Activated CD4-positive, alpha-beta memory T cell treated with anti-CD3 and anti-CD28 coated beads for 36 hours (primary cell): ENCODE measurements at regions not wholly inside any gene's neighbourhood (a gene's known extent, or its start where the extent isn't known, plus 50 kb on each side); places are given as distances from the start of the nearest gene placed in this dataset.
"Not testable (repeated sequence)": the region's sequence is repeated elsewhere in the genome, so short reads cannot be mapped to it uniquely, and the experiment has no call there.

ENCODE experiments used
- CTCF ChIA-PET: fragments of 350-600 bp; sonication (Branson Sonifier 250); formaldehyde crosslinking; loops from one replicate; lab custom pipeline; 2021; ENCODE audit warnings: antibody characterized with exemption, inconsistent platforms; lab: Charles Lee
- POLR2A ChIA-PET: fragments of 350-600 bp; sonication (Branson Sonifier 250); formaldehyde crosslinking; loops from one replicate; lab custom pipeline; 2021; ENCODE audit warnings: antibody characterized with exemption; lab: Charles Lee
- DNase-seq: peaks from one replicate; pipeline ENCODE4 v3.0.0-alpha.2; 2020
- H3K27ac Mint-ChIP-seq: one replicate; pipeline ENCODE4 v1.8.0; 2021; ENCODE audit warnings: mixed read lengths
- H3K27me3 Mint-ChIP-seq: one replicate; pipeline ENCODE4 v1.8.0; 2021; ENCODE audit warnings: mixed read lengths
- H3K36me3 Mint-ChIP-seq: one replicate; pipeline ENCODE4 v1.8.0; 2021; ENCODE audit warnings: mixed read lengths
- H3K4me1 Mint-ChIP-seq: one replicate; pipeline ENCODE4 v1.8.0; 2021; ENCODE audit warnings: low read depth, mixed read lengths
- H3K4me3 Mint-ChIP-seq: one replicate; pipeline ENCODE4 v1.8.0; 2021; ENCODE audit warnings: mild to moderate bottlenecking, mixed read lengths
- H3K9me3 Mint-ChIP-seq: one replicate; pipeline ENCODE4 v1.8.0; 2021; ENCODE audit warnings: mixed read lengths
- intact Hi-C: fragments of 100-400 bp; cut with micrococcal nuclease; formaldehyde crosslinking; loops from one replicate; pipeline ENCODE4 v1.15.1; 2023

DNA sequence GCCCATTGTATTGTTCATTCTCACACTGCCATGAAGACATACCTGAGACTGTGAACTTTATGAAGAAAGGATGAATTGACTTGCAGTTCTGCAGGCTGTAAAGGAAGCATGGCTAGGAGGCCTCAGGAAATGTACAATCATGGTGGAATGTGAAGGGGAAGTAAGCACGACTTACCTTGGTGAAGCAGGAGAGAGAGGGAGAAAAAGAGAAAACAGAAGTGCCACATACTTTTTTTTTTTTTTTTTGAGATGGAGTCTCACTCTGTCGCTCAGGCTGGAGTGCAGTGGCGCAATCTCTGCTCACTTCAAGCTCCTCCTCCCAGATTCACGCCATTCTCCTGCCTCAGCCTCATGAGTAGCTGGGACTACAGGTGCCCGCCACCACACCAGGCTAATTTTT, 871.9 kb upstream of the B3GALT2 start:
- H3K4me3 Mint-ChIP-seq, POLR2A ChIA-PET, H3K9me3 Mint-ChIP-seq, CTCF ChIA-PET, DNase-seq, H3K27ac Mint-ChIP-seq, H3K27me3 Mint-ChIP-seq: not testable (repeated sequence)
- intact Hi-C loops: loop anchor here (5.0 kb wide), 1 partner anchor 646 kb away; no protein-coding TSS in a partner anchor
- peaks cover 62% of the 10 kb centered on the region for H3K4me1 Mint-ChIP-seq
- H3K36me3 Mint-ChIP-seq: peaks cover 11% of the 10 kb centered on the region

DNA sequence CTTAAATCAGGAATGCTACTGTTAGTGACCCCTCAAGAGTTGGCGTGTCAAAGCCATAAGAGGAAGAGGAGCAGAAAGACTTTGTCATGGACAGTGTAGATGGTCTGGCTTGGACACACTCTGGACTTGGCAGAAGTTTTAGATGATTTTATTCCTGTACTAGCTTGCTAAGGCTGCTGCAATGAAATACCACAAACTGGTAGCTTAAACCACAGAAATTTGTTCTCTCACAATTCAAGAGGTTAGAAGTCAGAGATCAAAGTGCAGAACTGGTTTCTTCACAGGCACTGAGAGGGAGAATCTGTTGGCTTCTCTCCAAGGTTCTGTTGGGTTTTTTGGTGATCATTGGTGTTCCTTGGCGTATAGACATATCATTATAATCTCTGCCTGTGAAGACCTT, 869.8 kb upstream of the B3GALT2 start:
- no peak for DNase-seq
- no peak overlapping the region for H3K27ac Mint-ChIP-seq
- no peak overlapping the region for H3K4me3 Mint-ChIP-seq
- peaks cover 10% of the 10 kb centered on the region for H3K36me3 Mint-ChIP-seq
- H3K9me3 Mint-ChIP-seq: peaks cover 3% of the 10 kb centered on the region
- no peaks in the 10 kb centered on the region for H3K27me3 Mint-ChIP-seq
- intact Hi-C loops: loop anchor here (5.0 kb wide), 1 partner anchor 644 kb away; no protein-coding TSS in a partner anchor
- peaks cover 74% of the 10 kb centered on the region for H3K4me1 Mint-ChIP-seq
- POLR2A ChIA-PET: no interaction called here
- CTCF ChIA-PET: no interaction called here

DNA sequence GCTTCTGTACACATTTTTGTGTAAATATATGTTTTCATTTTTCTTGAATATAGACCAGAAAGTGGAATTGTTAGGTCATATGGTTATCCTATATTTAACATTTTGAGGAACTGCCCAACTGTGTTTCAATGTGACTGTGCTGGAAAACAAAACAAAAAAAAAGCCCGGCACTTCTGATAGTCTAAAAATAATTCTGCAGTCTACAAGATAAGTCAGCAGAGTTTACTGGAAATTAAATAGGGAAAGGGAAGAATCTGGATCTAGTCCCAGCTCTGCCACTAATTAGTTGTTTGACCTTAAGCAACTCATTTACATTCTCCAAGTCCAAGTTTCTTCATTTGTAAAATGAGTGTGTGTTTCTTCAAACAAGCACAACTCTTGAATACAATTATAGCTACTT, 869.1 kb upstream of the B3GALT2 start:
- H3K36me3 Mint-ChIP-seq: peaks cover 8% of the 10 kb centered on the region
- H3K27me3 Mint-ChIP-seq: no peaks in the 10 kb centered on the region
- H3K9me3 Mint-ChIP-seq: peaks cover 3% of the 10 kb centered on the region
- intact Hi-C loops: loop anchor here (5.0 kb wide), 1 partner anchor 643 kb away; no protein-coding TSS in a partner anchor
- CTCF ChIA-PET: no interaction called here
- H3K4me3 Mint-ChIP-seq: no peak overlapping the region
- DNase-seq: no peak
- POLR2A ChIA-PET: no interaction called here
- peaks cover 68% of the 10 kb centered on the region for H3K4me1 Mint-ChIP-seq
- no peak overlapping the region for H3K27ac Mint-ChIP-seq

DNA sequence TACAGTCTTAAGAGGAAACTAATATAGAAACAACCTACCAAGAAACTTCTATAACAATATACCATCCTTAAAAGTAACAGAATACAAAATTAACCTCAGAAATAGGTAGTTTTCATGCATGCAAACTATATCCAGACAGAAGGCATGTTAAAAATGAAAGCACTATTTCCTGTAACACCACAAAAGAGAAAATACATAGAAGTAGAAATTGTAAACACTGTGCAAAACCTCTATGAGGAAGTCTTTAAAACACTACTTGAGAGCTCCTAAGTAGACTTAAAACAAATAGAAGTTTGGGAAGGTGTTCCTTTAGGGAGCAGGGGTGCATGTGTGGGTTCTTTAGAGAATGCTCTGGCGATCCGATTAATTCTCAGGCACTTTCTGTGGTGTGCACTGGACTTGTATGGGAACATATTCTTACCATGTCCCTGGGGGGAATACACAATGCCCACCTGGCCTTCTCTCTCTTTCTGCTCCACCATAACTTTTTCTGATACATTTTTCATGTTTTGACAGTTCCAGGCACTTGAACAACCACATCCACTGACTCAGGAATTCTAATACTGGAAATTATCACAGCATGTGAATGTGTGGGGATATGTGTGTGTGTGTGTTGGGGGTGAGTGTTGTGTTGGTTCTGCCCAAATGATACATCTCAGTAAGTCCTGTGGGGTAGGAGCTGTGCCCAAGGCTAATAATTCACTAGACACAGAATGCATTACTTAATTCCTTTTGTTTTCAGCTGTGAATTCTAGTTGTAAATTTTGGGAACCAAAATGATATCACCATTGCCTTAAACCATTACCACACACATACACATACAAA, 866.3 kb upstream of the B3GALT2 start:
- no peaks in the 10 kb centered on the region for H3K9me3 Mint-ChIP-seq
- H3K27ac Mint-ChIP-seq: peak overlapping the region; percentile 65
- H3K4me3 Mint-ChIP-seq: peak overlapping the region; percentile 27
- no peak for DNase-seq
- no peaks in the 10 kb centered on the region for H3K27me3 Mint-ChIP-seq
- no peaks in the 10 kb centered on the region for H3K36me3 Mint-ChIP-seq
- intact Hi-C loops: loop anchor here (5.0 kb wide), 1 partner anchor 245 kb away; no protein-coding TSS in a partner anchor
- peaks cover 52% of the 10 kb centered on the region for H3K4me1 Mint-ChIP-seq
- POLR2A ChIA-PET: interaction anchor here (0.7 to 0.8 kb wide), 2 partner anchors 37 to 125 kb away, joined by 3 to 6 read pairs; no protein-coding TSS in a partner anchor
- CTCF ChIA-PET: no interaction called here

DNA sequence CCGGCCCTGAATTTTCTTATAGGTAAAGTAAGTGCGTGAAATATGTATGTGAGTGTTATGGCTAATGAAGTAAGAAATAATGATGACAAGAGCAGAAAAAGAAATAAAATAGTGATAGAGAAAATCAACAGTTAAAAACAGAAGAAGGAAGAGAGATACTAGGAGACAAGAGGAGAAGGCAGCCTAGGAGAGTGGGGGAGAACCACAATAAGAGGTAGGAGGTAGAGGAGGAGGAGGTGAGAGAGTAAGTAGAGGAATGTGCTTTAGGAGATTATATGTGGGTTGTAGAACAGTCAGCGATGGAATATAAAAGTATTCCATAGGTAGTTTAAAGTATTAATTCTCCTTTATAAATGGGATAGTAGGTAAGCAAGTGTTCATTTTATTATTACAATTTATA, 861.5 kb upstream of the B3GALT2 start:
- Mint-ChIP-seq H3K27me3 (no peaks in the 10 kb centered on the region), H3K4me3 (no peak overlapping the region), H3K9me3 (no peaks in the 10 kb centered on the region), H3K36me3 (no peaks in the 10 kb centered on the region), H3K4me1 (peaks cover 22% of the 10 kb centered on the region), H3K27ac (no peak overlapping the region)
- ChIA-PET CTCF (no interaction called here), POLR2A (no interaction called here)
- no peak for DNase-seq
- intact Hi-C loops: no loop called here

DNA sequence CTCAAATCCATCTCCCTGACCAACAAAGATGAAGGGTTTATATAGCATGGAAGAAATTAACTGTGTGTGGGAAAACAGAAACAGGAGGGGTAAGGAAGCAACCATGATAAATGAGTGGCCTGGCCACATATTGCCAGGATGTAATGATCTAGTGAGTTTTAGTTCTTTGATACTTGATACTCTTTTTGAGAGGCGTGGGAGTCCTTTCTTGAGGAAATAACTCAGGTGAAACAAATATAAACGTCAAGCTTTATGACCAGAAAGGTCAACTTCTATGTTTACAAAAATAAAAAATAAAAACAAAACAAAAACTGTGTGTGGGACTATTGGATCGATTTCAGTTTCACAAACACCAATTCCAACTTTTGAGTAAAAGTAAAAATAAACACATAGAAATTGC, 860.8 kb upstream of the B3GALT2 start:
- no peaks in the 10 kb centered on the region for H3K36me3 Mint-ChIP-seq
- ChIA-PET POLR2A (no interaction called here), CTCF (no interaction called here)
- DNase-seq: no peak
- H3K9me3 Mint-ChIP-seq: no peaks in the 10 kb centered on the region
- intact Hi-C loops: no loop called here
- no peaks in the 10 kb centered on the region for H3K27me3 Mint-ChIP-seq
- no peak overlapping the region for H3K27ac Mint-ChIP-seq
- H3K4me3 Mint-ChIP-seq: no peak overlapping the region
- H3K4me1 Mint-ChIP-seq: peaks cover 15% of the 10 kb centered on the region

DNA sequence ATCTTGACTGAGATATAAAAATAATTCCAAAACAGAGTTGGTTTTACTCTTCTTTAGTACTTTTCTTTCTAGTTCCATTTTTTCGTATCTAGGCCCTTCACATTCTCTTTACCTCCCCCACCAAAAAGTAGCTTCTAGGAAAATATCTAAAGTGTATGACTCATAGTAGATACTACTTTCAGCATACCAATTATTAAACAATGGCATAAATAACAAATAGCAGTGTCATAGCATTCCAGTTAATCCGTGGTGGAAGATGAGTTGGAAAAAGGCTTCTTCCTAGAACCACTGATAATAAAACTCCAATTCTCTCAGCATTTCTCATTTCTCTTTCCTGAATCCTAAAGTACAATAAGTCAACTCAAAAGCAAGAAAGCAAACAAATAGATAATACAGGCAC, 859.0 kb upstream of the B3GALT2 start:
- Mint-ChIP-seq H3K4me3 (no peak overlapping the region), H3K36me3 (no peaks in the 10 kb centered on the region), H3K9me3 (no peaks in the 10 kb centered on the region), H3K4me1 (peaks cover 11% of the 10 kb centered on the region), H3K27me3 (no peaks in the 10 kb centered on the region), H3K27ac (no peak overlapping the region)
- ChIA-PET CTCF (no interaction called here), POLR2A (no interaction called here)
- intact Hi-C loops: no loop called here
- DNase-seq: no peak

DNA sequence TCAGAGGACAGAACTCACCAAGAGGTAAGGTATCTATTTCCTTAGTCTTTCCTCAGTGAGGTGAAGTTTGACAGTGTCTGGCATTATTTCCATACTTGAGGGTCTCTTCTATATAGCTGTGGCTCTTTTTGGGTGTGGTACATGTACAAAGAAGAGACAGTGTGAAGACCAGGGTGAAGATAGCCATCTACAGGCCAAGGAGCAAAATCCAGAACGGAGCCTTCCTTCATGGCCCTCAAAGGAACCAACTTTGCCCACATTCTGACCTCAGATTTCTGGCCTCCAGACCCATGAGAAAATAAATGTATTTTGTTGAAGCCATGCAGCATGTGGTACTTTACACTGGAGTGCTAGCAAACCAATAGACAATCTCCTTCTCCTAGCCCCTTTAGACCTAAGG, 858.5 kb upstream of the B3GALT2 start:
- intact Hi-C loops: no loop called here
- peaks cover 12% of the 10 kb centered on the region for H3K4me1 Mint-ChIP-seq
- H3K27ac Mint-ChIP-seq: no peak overlapping the region
- H3K9me3 Mint-ChIP-seq: no peaks in the 10 kb centered on the region
- H3K36me3 Mint-ChIP-seq: no peaks in the 10 kb centered on the region
- H3K4me3 Mint-ChIP-seq: no peak overlapping the region
- ChIA-PET POLR2A (no interaction called here), CTCF (no interaction called here)
- no peaks in the 10 kb centered on the region for H3K27me3 Mint-ChIP-seq
- no peak for DNase-seq

DNA sequence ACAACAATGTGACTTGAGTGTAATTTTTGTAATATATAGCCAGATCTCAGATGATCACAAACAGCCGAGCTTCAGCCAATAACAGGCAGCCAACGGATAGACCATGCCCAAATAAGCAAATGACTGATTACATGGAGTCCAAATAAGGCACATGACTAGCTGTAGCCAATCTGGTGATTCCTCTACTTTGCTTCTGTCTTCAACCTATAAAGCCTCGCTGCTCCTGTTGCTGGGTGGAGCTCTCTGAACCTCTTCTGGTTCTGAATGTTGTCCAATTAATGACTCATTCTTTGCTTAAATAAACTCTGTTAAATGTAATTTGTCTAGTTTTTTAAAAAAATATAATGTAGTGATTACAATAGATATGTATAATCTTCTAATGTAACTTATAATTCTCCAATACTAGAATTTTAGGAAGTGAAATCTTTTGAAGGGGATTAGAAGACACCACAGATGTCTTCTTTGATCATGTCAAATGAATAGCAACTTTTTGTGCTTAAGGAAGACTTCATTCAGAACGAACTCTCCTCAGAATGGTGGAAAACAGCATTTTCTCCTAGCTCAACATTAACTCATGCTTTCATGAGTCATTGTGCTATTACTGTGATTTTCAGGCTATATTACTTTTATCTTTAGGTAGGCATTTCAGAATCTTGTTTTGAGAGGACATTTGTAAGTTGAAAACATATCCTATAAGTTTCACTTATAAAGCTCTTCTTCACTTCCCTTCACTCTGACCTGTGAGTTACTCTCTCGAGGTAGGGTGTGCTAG, 857.8 kb upstream of the B3GALT2 start:
- Mint-ChIP-seq H3K4me1 (peaks cover 18% of the 10 kb centered on the region), H3K27me3 (no peaks in the 10 kb centered on the region), H3K9me3 (no peaks in the 10 kb centered on the region), H3K4me3 (no peak overlapping the region), H3K36me3 (no peaks in the 10 kb centered on the region), H3K27ac (no peak overlapping the region)
- no peak for DNase-seq
- POLR2A ChIA-PET: no interaction called here
- intact Hi-C loops: no loop called here
- CTCF ChIA-PET: no interaction called here

DNA sequence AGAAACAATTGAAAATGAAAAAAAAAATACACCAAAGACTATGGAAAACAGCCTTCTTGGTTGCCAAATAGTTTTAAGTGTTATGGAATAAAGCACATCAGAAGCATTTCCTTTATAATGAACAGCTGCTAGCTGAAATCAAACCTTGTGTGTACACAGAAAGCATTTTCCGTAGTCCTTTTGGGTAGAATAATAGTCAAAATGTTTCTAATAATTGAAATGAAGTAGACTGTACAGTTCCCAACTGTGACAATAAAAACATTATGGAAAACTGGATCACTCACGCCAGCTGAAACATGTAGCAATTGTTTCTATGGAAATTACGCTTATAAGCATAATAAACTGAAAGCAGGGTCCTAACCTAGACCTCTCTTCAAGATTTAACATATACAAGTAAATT, 856.3 kb upstream of the B3GALT2 start:
- Mint-ChIP-seq H3K4me1 (peaks cover 22% of the 10 kb centered on the region), H3K27me3 (no peaks in the 10 kb centered on the region), H3K9me3 (no peaks in the 10 kb centered on the region), H3K4me3 (no peak overlapping the region), H3K27ac (no peak overlapping the region), H3K36me3 (no peaks in the 10 kb centered on the region)
- ChIA-PET POLR2A (no interaction called here), CTCF (no interaction called here)
- intact Hi-C loops: no loop called here
- no peak for DNase-seq

DNA sequence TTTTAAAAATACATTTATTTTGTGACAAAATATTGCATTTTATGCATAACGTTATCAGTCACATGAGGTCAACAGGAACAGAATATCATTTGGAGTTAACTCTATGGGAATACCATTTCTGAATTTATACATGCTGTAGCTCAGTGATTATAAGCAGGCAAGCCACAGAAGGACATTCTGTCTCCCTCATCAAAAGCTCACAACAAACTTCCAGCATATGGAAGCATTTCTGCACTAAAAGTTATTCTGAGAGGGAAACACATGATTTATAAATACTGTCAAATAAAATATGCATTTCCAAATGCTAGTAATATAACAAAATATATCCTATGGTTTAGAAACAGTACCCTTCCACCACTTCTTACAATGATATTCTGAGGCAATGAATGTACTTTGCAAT, 854.1 kb upstream of the B3GALT2 start:
- Mint-ChIP-seq H3K36me3 (peaks cover 1% of the 10 kb centered on the region), H3K27ac (no peak overlapping the region), H3K9me3 (no peaks in the 10 kb centered on the region), H3K27me3 (no peaks in the 10 kb centered on the region), H3K4me1 (peaks cover 21% of the 10 kb centered on the region), H3K4me3 (no peak overlapping the region)
- intact Hi-C loops: no loop called here
- ChIA-PET POLR2A (no interaction called here), CTCF (interaction anchor here (1.0 kb wide), 1 partner anchor 41 kb away, joined by 3 read pairs; no protein-coding TSS in a partner anchor)
- no peak for DNase-seq

DNA sequence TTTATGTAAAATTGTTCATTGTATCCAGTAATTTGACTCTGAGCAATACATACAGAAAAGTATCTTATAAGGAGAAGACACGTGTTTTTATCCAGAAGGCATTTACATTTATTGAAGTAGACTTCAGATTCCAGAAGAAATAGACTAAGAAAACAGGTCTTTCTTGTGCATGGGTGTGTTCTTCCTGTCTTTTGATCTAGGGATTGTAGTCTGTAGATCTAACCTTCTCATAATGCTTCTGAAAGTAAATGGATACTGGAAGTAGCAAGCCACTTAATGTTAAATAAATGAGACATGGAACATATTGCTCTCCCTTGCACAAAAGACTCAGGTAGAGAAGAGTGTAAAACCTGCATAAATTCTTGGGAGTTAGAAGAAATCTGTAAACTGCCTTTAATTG, 853.2 kb upstream of the B3GALT2 start:
- Mint-ChIP-seq H3K36me3 (peaks cover 1% of the 10 kb centered on the region), H3K4me1 (peaks cover 14% of the 10 kb centered on the region), H3K4me3 (no peak overlapping the region), H3K27me3 (no peaks in the 10 kb centered on the region), H3K9me3 (peaks cover 3% of the 10 kb centered on the region), H3K27ac (no peak overlapping the region)
- intact Hi-C loops: no loop called here
- POLR2A ChIA-PET: no interaction called here
- CTCF ChIA-PET: no interaction called here
- DNase-seq: no peak
